ENCODE measurements at regions not wholly inside any gene's neighbourhood (a gene's known extent, or its start where the extent isn't known, plus 50 kb on each side); places are given as distances from the start of the nearest gene placed in this dataset.

- no peaks in the 10 kb centered on the region for H3K4me1 ChIP-seq (ENCODE audit: insufficient read depth)
- H3K4me2 ChIP-seq: no peak overlapping the region
- H3K9me3 ChIP-seq (ENCODE audit: low read depth): no peaks in the 10 kb centered on the region
- no peak for DNase-seq (ENCODE audit: low spot score)
- no peak overlapping the region for H2AFZ ChIP-seq
- no peaks in the 10 kb centered on the region for H4K20me1 ChIP-seq (ENCODE audit: insufficient read depth, poor library complexity, severe bottlenecking)
- no peak overlapping the region for H3K27ac ChIP-seq
- TF ChIP-seq EZH2 (IDR thresholded peaks at IDR 0.05; ENCODE audit: borderline replicate concordance): no peak
- no peak for TF ChIP-seq CTCF (IDR thresholded peaks at IDR 0.05; ENCODE audit: poor library complexity)
- no peak for TF ChIP-seq EZH2phosphoT487 (IDR thresholded peaks at IDR 0.05; ENCODE audit: low read depth, severe bottlenecking, unreplicated experiment)
- peaks cover 3% of the 10 kb centered on the region for H3K27me3 ChIP-seq
- H3K79me2 ChIP-seq: no peaks in the 10 kb centered on the region
- H3K9me2 ChIP-seq (replicated peaks; ENCODE audit: insufficient read depth): no peaks in the 10 kb centered on the region
- WGBS (ENCODE audit: low lambda C conversion rate, missing lambda C conversion rate): 94% methylated on average over 7 of the region's 7 CpGs
- H3K36me3 ChIP-seq (replicated peaks; ENCODE audit: insufficient read depth, low read depth): no peaks in the 10 kb centered on the region
- H3K4me3 ChIP-seq: no peak overlapping the region
These were observed 81.1 kb upstream of the CLDN14 start for GRCh38 chr21:36560933-36561575.

- Histone ChIP-seq H3K36me3 (replicated peaks; ENCODE audit: insufficient read depth, low read depth) (no peaks in the 10 kb centered on the region), H3K9me3 (ENCODE audit: low read depth) (no peaks in the 10 kb centered on the region), H3K4me3 (no peak overlapping the region), H3K4me2 (no peak overlapping the region), H4K20me1 (ENCODE audit: insufficient read depth, poor library complexity, severe bottlenecking) (no peaks in the 10 kb centered on the region), H3K79me2 (no peaks in the 10 kb centered on the region), H3K4me1 (ENCODE audit: insufficient read depth) (no peaks in the 10 kb centered on the region), H2AFZ (no peak overlapping the region), H3K27me3 (peaks cover 3% of the 10 kb centered on the region), H3K9me2 (replicated peaks; ENCODE audit: insufficient read depth) (no peaks in the 10 kb centered on the region), H3K27ac (no peak overlapping the region)
- 72% methylated on average over 12 of the region's 12 CpGs for WGBS (ENCODE audit: low lambda C conversion rate, missing lambda C conversion rate)
- TF ChIP-seq EZH2phosphoT487 (IDR thresholded peaks at IDR 0.05; ENCODE audit: low read depth, severe bottlenecking, unreplicated experiment) (no peak), EZH2 (IDR thresholded peaks at IDR 0.05; ENCODE audit: borderline replicate concordance) (no peak), CTCF (IDR thresholded peaks at IDR 0.05; ENCODE audit: poor library complexity) (no peak)
- no peak for DNase-seq (ENCODE audit: low spot score)
These were observed 83.5 kb upstream of the CLDN14 start for GRCh38 chr21:36563341-36563926.

- Histone ChIP-seq H3K27me3 (peaks cover 3% of the 10 kb centered on the region), H3K4me3 (no peak overlapping the region)
- WGBS (ENCODE audit: low lambda C conversion rate, missing lambda C conversion rate): 0% methylated on average over 1 of the region's 1 CpG
These were observed 84.7 kb upstream of the CLDN14 start for GRCh38 chr21:36564647-36565046.

More at GRCh38 chr21:36564647-36565046, 84.7 kb upstream of the CLDN14 start:
- H3K79me2 ChIP-seq: no peaks in the 10 kb centered on the region
- H3K9me2 ChIP-seq (replicated peaks; ENCODE audit: insufficient read depth): no peaks in the 10 kb centered on the region
- H3K27ac ChIP-seq: no peak overlapping the region
- H3K4me2 ChIP-seq: no peak overlapping the region
- no peak overlapping the region for H2AFZ ChIP-seq
- no peaks in the 10 kb centered on the region for H3K36me3 ChIP-seq (replicated peaks; ENCODE audit: insufficient read depth, low read depth)
- H3K4me1 ChIP-seq (ENCODE audit: insufficient read depth): no peaks in the 10 kb centered on the region
- TF ChIP-seq EZH2 (IDR thresholded peaks at IDR 0.05; ENCODE audit: borderline replicate concordance) (no peak), CTCF (IDR thresholded peaks at IDR 0.05; ENCODE audit: poor library complexity) (no peak), EZH2phosphoT487 (IDR thresholded peaks at IDR 0.05; ENCODE audit: low read depth, severe bottlenecking, unreplicated experiment) (no peak)
- no peaks in the 10 kb centered on the region for H4K20me1 ChIP-seq (ENCODE audit: insufficient read depth, poor library complexity, severe bottlenecking)
- DNase-seq (ENCODE audit: low spot score): no peak
- H3K9me3 ChIP-seq (ENCODE audit: low read depth): no peaks in the 10 kb centered on the region
